Stomach (tissue), 8 donors: ENCODE measurements at regions not wholly inside any gene's neighbourhood (a gene's known extent, or its start where the extent isn't known, plus 50 kb on each side); places are given as distances from the start of the nearest gene placed in this dataset.

ENCODE experiments used
- DNase-seq, 2 donors: peaks; one replicate each; pipeline versions ENCODE4 v3.0.0 to v3.0.0-alpha.2; 2013 to 2019
- H3K27ac ChIP-seq, 5 donors: fragments of 200-600 bp in 4 of 5; sonication (generic) in 4 of 5; one replicate each; pipeline ENCODE4 v1.5.1; 2013 to 2019; ENCODE audit warnings: mild to moderate bottlenecking in 1 of 5, moderate library complexity in 1 of 5
- H3K27me3 ChIP-seq, 3 donors: fragments of 200-600 bp; sonication (generic); one replicate each; pipeline ENCODE4 v1.5.1; 2017 to 2019; ENCODE audit warnings: mixed run types in 1 of 3
- H3K36me3 ChIP-seq, 4 donors: fragments of 200-600 bp; sonication (generic); 1 replicate in 3 of 4; 2 replicates in 1 of 4; pipeline ENCODE4 v1.5.1; 2016 to 2019
- H3K4me1 ChIP-seq, 4 donors: fragments of 200-600 bp; sonication (generic); one replicate each; pipeline ENCODE4 v1.5.1; 2016 to 2019
- H3K4me3 ChIP-seq, 4 donors: fragments of 200-600 bp; sonication (generic) in 3 of 4; one replicate each; pipeline ENCODE4 v1.5.1; 2016 to 2019; ENCODE audit warnings: mild to moderate bottlenecking in 1 of 4
- H3K9me3 ChIP-seq, 4 donors: fragments of 200-600 bp; sonication (generic); one replicate each; pipeline ENCODE4 v1.5.1; 2016 to 2019
- EP300 ChIP-seq: sonication (generic); formaldehyde crosslinking; IDR thresholded peaks from one replicate; pipeline ENCODE4 v1.6.1; 2017; ENCODE audit warnings: antibody characterized with exemption
- POLR2A ChIP-seq, 4 donors: fragments of 450-650 bp; IDR thresholded peaks; one replicate each; pipeline ENCODE4 v1.6.1; 2016; ENCODE audit warnings: antibody characterized with exemption in 4 of 4, control low read depth in 2 of 4, mild to moderate bottlenecking in 1 of 4, moderate library complexity in 1 of 4
- POLR2AphosphoS5 ChIP-seq, 3 donors: sonication (generic); formaldehyde crosslinking; IDR thresholded peaks; one replicate each; pipeline ENCODE4 v1.6.1; 2016; ENCODE audit warnings: antibody characterized with exemption in 3 of 3
- whole genome bisulfite sequencing, 5 donors: extraction: QIAGEN DNeasy Blood & Tissue Kit in 3 of 5; methylation state at CpG; one replicate each; pipeline versions ENCODE4 v1.1.5 to v1.1.7; 2013 to 2018; 5-methylcytosine and 5-hydroxymethylcytosine counted together
- intact Hi-C: fragments of 100-400 bp; cut with DNase I; formaldehyde crosslinking; loops from one replicate; pipeline ENCODE4 v1.15.1; 2023; ENCODE audit warnings: low total_unique reads
- TF ChIP-seq, protein P1 (sequence below), 7 experiments: fragments of 450-650 bp in 4 of 7; fragments of 200-600 bp in 3 of 7; sonication (generic) in 3 of 7; IDR thresholded peaks; one replicate each; pipeline ENCODE4 v1.5.1; 2016 to 2019; ENCODE audit warnings: antibody characterized with exemption in 7 of 7, control low read depth in 2 of 7, mild to moderate bottlenecking in 1 of 7
- donor health status: healthy with polysubstance abuse.
- donor health status: Bipolar disorder and iron deficiency.
- donor health status: healthy.

DNA sequence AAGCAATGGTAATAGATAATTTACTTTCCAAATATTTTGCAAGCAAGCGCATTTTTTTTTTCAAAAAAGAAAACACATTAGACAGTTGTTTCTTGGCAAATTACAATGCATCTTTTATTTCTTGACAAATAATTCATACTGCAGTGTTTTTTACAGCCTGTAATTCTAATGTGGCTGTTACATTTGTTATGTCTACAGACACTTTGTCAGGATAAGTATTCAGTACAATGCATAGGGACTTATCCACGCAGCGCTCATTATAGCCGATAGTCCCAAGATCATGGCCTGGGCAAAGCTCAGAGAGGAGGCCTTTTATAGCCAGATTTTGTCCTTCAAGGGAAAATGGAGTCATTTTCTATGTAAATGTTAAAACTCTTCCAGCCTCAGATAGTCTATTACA is 123.0 kb upstream of the FANCL start:
- no peaks in the 10 kb centered on the region for H3K9me3 ChIP-seq
- DNase-seq, result no peak
- H3K27me3 ChIP-seq, result no peaks in the 10 kb centered on the region
- intact Hi-C loops, result no loop called here
- WGBS, 5 donors, result 83 to 95% (median 91%) methylated on average over 4 of the region's 4 CpGs
- H3K4me1 ChIP-seq, result no peaks in the 10 kb centered on the region
- TF ChIP-seq EP300 (no peak), POLR2A (IDR thresholded peaks at IDR 0.05) (no peak), POLR2AphosphoS5 (IDR thresholded peaks at IDR 0.05) (no peak)
- TF ChIP-seq, protein P1, sequence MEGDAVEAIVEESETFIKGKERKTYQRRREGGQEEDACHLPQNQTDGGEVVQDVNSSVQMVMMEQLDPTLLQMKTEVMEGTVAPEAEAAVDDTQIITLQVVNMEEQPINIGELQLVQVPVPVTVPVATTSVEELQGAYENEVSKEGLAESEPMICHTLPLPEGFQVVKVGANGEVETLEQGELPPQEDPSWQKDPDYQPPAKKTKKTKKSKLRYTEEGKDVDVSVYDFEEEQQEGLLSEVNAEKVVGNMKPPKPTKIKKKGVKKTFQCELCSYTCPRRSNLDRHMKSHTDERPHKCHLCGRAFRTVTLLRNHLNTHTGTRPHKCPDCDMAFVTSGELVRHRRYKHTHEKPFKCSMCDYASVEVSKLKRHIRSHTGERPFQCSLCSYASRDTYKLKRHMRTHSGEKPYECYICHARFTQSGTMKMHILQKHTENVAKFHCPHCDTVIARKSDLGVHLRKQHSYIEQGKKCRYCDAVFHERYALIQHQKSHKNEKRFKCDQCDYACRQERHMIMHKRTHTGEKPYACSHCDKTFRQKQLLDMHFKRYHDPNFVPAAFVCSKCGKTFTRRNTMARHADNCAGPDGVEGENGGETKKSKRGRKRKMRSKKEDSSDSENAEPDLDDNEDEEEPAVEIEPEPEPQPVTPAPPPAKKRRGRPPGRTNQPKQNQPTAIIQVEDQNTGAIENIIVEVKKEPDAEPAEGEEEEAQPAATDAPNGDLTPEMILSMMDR (IDR thresholded peaks at IDR 0.05), result no peak
- no peaks in the 10 kb centered on the region for H3K36me3 ChIP-seq
- H3K4me3 ChIP-seq, result no peak overlapping the region
- H3K27ac ChIP-seq, result no peak overlapping the region

DNA sequence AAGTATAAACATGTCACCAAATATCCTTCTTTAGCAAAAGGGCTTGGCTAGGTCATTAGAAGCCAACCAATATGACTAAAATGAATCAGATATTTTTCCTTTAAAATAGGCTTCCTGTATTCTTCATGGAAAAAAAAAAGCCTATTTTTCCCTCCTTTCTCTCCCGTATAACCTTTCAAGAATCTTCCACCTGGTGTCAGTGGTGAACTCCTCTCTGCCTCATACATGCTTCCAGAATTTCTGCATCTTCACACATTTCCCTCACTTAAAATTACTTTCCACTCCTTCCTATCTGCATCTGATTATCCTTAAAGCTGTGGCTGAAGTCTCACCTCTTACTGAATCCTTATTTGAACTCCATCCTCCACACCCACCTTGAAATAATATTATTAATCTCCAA is 116.9 kb upstream of the FANCL start:
- Histone ChIP-seq H3K36me3 (no peaks in the 10 kb centered on the region), H3K4me1 (no peaks in the 10 kb centered on the region), H3K27me3 (no peaks in the 10 kb centered on the region), H3K4me3 (no peak overlapping the region), H3K9me3 (no peaks in the 10 kb centered on the region), H3K27ac (no peak overlapping the region)
- 33 to 67% (median 46%) methylated on average over 1 of the region's 1 CpG for WGBS, 5 donors
- TF ChIP-seq EP300, result no peak
- TF ChIP-seq, protein P1 (IDR thresholded peaks at IDR 0.05), result no peak
- intact Hi-C loops, result no loop called here
- no peak for DNase-seq

DNA sequence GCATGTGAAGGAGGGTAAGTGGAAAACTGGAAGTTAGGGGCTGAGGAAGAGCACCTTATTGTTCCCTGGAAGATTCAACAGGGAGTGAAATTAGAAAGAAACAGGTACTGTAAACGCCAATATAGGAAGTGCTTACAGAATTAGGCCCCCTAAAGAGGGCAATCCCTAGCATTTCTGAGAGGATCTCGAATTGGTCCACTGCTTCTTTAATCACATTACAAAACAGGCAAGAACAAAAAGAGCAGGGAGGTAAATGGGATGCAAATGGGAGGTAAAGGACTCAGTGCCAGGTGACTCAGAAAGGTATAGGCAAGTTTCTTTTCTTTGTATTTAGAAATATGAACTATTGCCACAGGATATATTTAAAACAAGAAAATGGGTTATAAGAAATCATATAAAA is 116.4 kb upstream of the FANCL start:
- no peaks in the 10 kb centered on the region for H3K36me3 ChIP-seq
- 20 to 45% (median 29%) methylated on average over 2 of the region's 2 CpGs for WGBS, 5 donors
- H3K4me3 ChIP-seq, result no peak overlapping the region
- H3K9me3 ChIP-seq, result no peaks in the 10 kb centered on the region
- DNase-seq, result no peak
- no peaks in the 10 kb centered on the region for H3K4me1 ChIP-seq
- TF ChIP-seq POLR2AphosphoS5 (IDR thresholded peaks at IDR 0.05) (no peak), POLR2A (IDR thresholded peaks at IDR 0.05) (no peak), EP300 (no peak)
- TF ChIP-seq, protein P1 (IDR thresholded peaks at IDR 0.05), result no peak
- H3K27me3 ChIP-seq, result no peaks in the 10 kb centered on the region
- intact Hi-C loops, result no loop called here
- no peak overlapping the region for H3K27ac ChIP-seq

DNA sequence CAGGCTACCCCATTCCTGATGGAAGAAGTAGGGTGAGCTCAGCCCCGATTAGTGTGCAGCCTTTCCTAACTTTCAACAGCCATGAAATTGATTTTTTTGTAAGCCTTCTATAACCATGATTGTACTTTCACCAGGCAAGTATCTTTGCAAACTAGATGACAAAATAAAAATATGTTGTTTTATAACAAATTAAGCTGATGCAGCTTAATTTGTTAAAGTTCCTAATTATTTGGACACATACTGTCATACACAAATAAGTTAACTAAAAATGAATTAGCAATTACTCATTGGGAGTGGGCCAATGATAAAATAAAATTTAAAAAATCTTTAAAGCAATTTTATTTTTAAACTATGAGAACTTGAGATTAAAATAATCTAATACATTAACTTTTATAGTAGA is 113.1 kb upstream of the FANCL start:
- H3K4me1 ChIP-seq, result no peaks in the 10 kb centered on the region
- H3K9me3 ChIP-seq, result no peaks in the 10 kb centered on the region
- no peak for DNase-seq
- no peaks in the 10 kb centered on the region for H3K36me3 ChIP-seq
- intact Hi-C loops, result no loop called here
- 72 to 91% (median 88%) methylated on average over 1 of the region's 1 CpG for WGBS, 5 donors
- TF ChIP-seq EP300 (no peak), POLR2A (IDR thresholded peaks at IDR 0.05) (no peak), POLR2AphosphoS5 (IDR thresholded peaks at IDR 0.05) (no peak)
- TF ChIP-seq, protein P1 (IDR thresholded peaks at IDR 0.05), result no peak
- no peak overlapping the region for H3K27ac ChIP-seq
- no peak overlapping the region for H3K4me3 ChIP-seq
- H3K27me3 ChIP-seq, result no peaks in the 10 kb centered on the region

DNA sequence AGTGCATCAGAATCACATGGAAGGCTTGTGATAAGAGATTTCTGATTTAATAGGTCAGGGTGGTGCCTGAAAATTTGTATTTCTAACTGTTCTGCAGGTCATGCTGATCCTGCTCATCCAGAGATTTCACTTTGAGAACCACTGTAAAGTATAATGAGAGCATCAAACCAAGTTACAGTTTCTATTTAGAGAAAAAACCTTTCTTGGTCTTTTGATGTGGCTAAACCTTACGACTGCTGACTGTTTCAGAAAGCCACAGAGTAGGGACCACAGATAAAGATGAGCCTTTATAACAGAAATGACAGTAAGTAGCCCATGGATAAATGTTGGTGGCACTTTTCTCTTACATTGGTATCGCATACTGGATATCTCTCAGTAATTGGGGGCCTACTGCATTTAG is 109.4 kb upstream of the FANCL start:
- Histone ChIP-seq H3K9me3 (no peaks in the 10 kb centered on the region), H3K36me3 (no peaks in the 10 kb centered on the region), H3K4me1 (no peaks in the 10 kb centered on the region), H3K27me3 (no peaks in the 10 kb centered on the region), H3K27ac (no peak overlapping the region), H3K4me3 (no peak overlapping the region)
- WGBS, 5 donors, result 66 to 79% (median 75%) methylated on average over 2 of the region's 2 CpGs
- no peak for DNase-seq
- intact Hi-C loops, result no loop called here
- TF ChIP-seq POLR2A (IDR thresholded peaks at IDR 0.05), result no peak
- TF ChIP-seq POLR2AphosphoS5 (IDR thresholded peaks at IDR 0.05), result no peak
- TF ChIP-seq, protein P1 (IDR thresholded peaks at IDR 0.05), result no peak
- TF ChIP-seq EP300, result no peak
